Spleen (tissue), 7 donors: ENCODE measurements at regions not wholly inside any gene's neighbourhood (a gene's known extent, or its start where the extent isn't known, plus 50 kb on each side); places are given as distances from the start of the nearest gene placed in this dataset.

Experiments used
- POLR2A ChIP-seq, 3 donors: fragments of 450-650 bp; IDR thresholded peaks; one replicate each; pipeline ENCODE4 v1.5.1; 2017; ENCODE audit warnings: antibody characterized with exemption in 3 of 3, mild to moderate bottlenecking in 1 of 3
- POLR2AphosphoS5 ChIP-seq, 3 donors: sonication (generic); formaldehyde crosslinking; IDR thresholded peaks; one replicate each; pipeline ENCODE4 v1.5.1; 2017; ENCODE audit warnings: antibody characterized with exemption in 3 of 3
- TF ChIP-seq, protein P1 (sequence below), 11 experiments: fragments of 200-600 bp in 7 of 11; fragments of 450-650 bp in 4 of 11; sonication (generic) in 4 of 11; IDR thresholded peaks in 8 of 11; conservative IDR thresholded peaks in 3 of 11; 1 replicate in 7 of 11; 2 replicates in 4 of 11; pipeline versions ENCODE4 v1.4.0 to v1.8.0; 2016 to 2021; ENCODE audit warnings: antibody characterized with exemption in 11 of 11, inconsistent platforms in 4 of 11, mild to moderate bottlenecking in 1 of 11
- donor health status: DM: no; HTN: no; CAD: no; lungs with moderate emphysema.
- donor health status: DM: no; HTN: no; CAD: no.
- donor health status: DM: no; HTN: no; CAD: no.

- TF ChIP-seq, protein P1, sequence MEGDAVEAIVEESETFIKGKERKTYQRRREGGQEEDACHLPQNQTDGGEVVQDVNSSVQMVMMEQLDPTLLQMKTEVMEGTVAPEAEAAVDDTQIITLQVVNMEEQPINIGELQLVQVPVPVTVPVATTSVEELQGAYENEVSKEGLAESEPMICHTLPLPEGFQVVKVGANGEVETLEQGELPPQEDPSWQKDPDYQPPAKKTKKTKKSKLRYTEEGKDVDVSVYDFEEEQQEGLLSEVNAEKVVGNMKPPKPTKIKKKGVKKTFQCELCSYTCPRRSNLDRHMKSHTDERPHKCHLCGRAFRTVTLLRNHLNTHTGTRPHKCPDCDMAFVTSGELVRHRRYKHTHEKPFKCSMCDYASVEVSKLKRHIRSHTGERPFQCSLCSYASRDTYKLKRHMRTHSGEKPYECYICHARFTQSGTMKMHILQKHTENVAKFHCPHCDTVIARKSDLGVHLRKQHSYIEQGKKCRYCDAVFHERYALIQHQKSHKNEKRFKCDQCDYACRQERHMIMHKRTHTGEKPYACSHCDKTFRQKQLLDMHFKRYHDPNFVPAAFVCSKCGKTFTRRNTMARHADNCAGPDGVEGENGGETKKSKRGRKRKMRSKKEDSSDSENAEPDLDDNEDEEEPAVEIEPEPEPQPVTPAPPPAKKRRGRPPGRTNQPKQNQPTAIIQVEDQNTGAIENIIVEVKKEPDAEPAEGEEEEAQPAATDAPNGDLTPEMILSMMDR (IDR thresholded peaks at IDR 0.05 in 8 of 11, conservative IDR thresholded peaks at IDR 0.05 in 3 of 11), result no peak
- no peak for TF ChIP-seq POLR2A (IDR thresholded peaks at IDR 0.05)
- no peak for TF ChIP-seq POLR2AphosphoS5 (IDR thresholded peaks at IDR 0.05)
Observed at GRCh38 chr16:13845232-13845631, 74.7 kb upstream of the ERCC4 start.
